Activated CD8-positive, alpha-beta memory T cell treated with anti-CD3 and anti-CD28 coated beads for 48 hours (primary cell): ENCODE measurements at regions not wholly inside any gene's neighbourhood (a gene's known extent, or its start where the extent isn't known, plus 50 kb on each side); places are given as distances from the start of the nearest gene placed in this dataset.
"Not testable (repeated sequence)": the region's sequence is repeated elsewhere in the genome, so short reads cannot be mapped to it uniquely, and the experiment has no call there.

Experiments
- DNase-seq, 3 experiments: peaks; one replicate each; pipeline ENCODE4 v3.0.0-alpha.2; 2020; ENCODE audit warnings: low read depth in 2 of 3, low spot score in 2 of 3

GRCh38 chr19:28543244-28543776 is 669.6 kb downstream of the UQCRFS1 start:
- no peak for DNase-seq

GRCh38 chr19:28542394-28543243 is 670.3 kb downstream of the UQCRFS1 start:
- DNase-seq, result no peak

- DNase-seq, result no peak
Measured at GRCh38 chr19:28541602-28542393, 671.2 kb downstream of the UQCRFS1 start.

GRCh38 chr19:28541029-28541428 is 671.9 kb downstream of the UQCRFS1 start:
- no peak for DNase-seq

GRCh38 chr19:28540385-28540784 is 672.6 kb downstream of the UQCRFS1 start:
- DNase-seq, result not testable (repeated sequence)

GRCh38 chr19:28539759-28540158 is 673.2 kb downstream of the UQCRFS1 start:
- DNase-seq, result no peak

GRCh38 chr19:28538579-28538978 is 674.4 kb downstream of the UQCRFS1 start:
- DNase-seq, result not testable (repeated sequence)

- DNase-seq, result no peak
Measured at GRCh38 chr19:28537896-28538295, 675.1 kb downstream of the UQCRFS1 start.

GRCh38 chr19:28537079-28537478 is 675.9 kb downstream of the UQCRFS1 start:
- no peak for DNase-seq

GRCh38 chr19:28535352-28535775 is 677.6 kb downstream of the UQCRFS1 start:
- no peak for DNase-seq

GRCh38 chr19:28534766-28535351 is 678.1 kb downstream of the UQCRFS1 start:
- DNase-seq, result no peak

GRCh38 chr19:28532765-28533341 is 680.1 kb downstream of the UQCRFS1 start:
- DNase-seq, result no peak

- DNase-seq, result no peak
Measured at GRCh38 chr19:28531979-28532378, 681.0 kb downstream of the UQCRFS1 start.

- DNase-seq, result no peak
Measured at GRCh38 chr19:28530406-28531035, 682.4 kb downstream of the UQCRFS1 start.

GRCh38 chr19:28526038-28526437 is 686.9 kb downstream of the UQCRFS1 start:
- DNase-seq, result no peak

GRCh38 chr19:28523619-28524018 is 689.3 kb downstream of the UQCRFS1 start:
- no peak for DNase-seq

GRCh38 chr19:28522545-28522922 is 690.4 kb downstream of the UQCRFS1 start:
- DNase-seq, result no peak

- DNase-seq, result no peak
Measured at GRCh38 chr19:28521614-28522544, 691.1 kb downstream of the UQCRFS1 start.

- DNase-seq, result no peak
Measured at GRCh38 chr19:28520998-28521568, 691.9 kb downstream of the UQCRFS1 start.
